Tibial nerve (tissue), 4 donors: ENCODE measurements at regions not wholly inside any gene's neighbourhood (a gene's known extent, or its start where the extent isn't known, plus 50 kb on each side); places are given as distances from the start of the nearest gene placed in this dataset.

ENCODE experiments used
- DNase-seq, 2 donors: peaks; one replicate each; pipeline ENCODE4 v3.0.0-alpha.2; 2019; ENCODE audit warnings: low spot score in 2 of 2
- H3K27ac ChIP-seq, 4 donors: fragments of 200-600 bp; sonication (generic) in 3 of 4; one replicate each; pipeline ENCODE4 v1.5.1; 2017 to 2019; ENCODE audit warnings: mild to moderate bottlenecking in 1 of 4
- H3K27me3 ChIP-seq, 2 donors: fragments of 200-600 bp; sonication (generic) in 1 of 2; one replicate each; pipeline versions ENCODE4 v1.5.1 to v1.6.0; 2017 to 2019
- H3K36me3 ChIP-seq, 3 donors: fragments of 200-600 bp; sonication (generic); one replicate each; pipeline ENCODE4 v1.5.1; 2018 to 2019
- H3K4me1 ChIP-seq, 4 donors: fragments of 200-600 bp; sonication (generic) in 3 of 4; one replicate each; pipeline ENCODE4 v1.5.1; 2017 to 2019
- H3K4me3 ChIP-seq, 4 donors: fragments of 200-600 bp; sonication (generic) in 3 of 4; one replicate each; pipeline ENCODE4 v1.5.1; 2017 to 2019; ENCODE audit warnings: mild to moderate bottlenecking in 1 of 4, moderate library complexity in 1 of 4
- H3K9me3 ChIP-seq, 4 donors: fragments of 200-600 bp; sonication (generic) in 3 of 4; one replicate each; pipeline ENCODE4 v1.5.1; 2017 to 2019
- EP300 ChIP-seq, 2 donors: sonication (generic); formaldehyde crosslinking; IDR thresholded peaks; one replicate each; pipeline ENCODE4 v1.6.1; 2017; ENCODE audit warnings: antibody characterized with exemption in 2 of 2, mild to moderate bottlenecking in 1 of 2
- POLR2A ChIP-seq, 2 donors: fragments of 450-650 bp; IDR thresholded peaks; one replicate each; pipeline ENCODE4 v1.6.1; 2017; ENCODE audit warnings: antibody characterized with exemption in 2 of 2, mild to moderate bottlenecking in 2 of 2, moderate library complexity in 2 of 2
- WGBS, 2 donors: methylation state at CpG; one replicate each; pipeline ENCODE4 v1.1.5; 2018; 5-methylcytosine and 5-hydroxymethylcytosine counted together
- TF ChIP-seq, protein P1 (sequence below), 5 experiments: fragments of 200-600 bp in 3 of 5; fragments of 450-650 bp in 2 of 5; sonication (generic) in 3 of 5; IDR thresholded peaks; one replicate each; pipeline ENCODE4 v1.5.1; 2016 to 2019; ENCODE audit warnings: antibody characterized with exemption in 5 of 5, mild to moderate bottlenecking in 3 of 5, moderate library complexity in 2 of 5

DNA sequence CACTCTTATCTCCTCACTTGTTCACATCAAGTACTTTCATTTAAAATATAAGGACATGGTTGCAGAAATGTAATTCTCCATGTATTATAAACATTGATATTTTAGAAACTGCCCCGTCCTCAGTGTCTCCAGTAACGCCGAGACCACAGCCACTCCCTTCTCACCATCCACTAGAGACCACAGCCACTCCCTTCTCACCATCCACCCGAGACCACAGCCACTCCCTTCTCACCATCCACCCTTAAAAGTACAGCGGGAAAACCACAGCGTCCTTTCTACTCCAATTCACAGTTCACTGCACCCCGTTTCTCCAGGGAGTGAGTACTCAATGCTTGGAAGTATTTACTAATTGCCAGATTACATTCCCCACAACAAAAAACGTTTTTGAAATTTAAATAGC is 1452.2 kb upstream of the ACVR2A start:
- no peak overlapping the region for H3K4me3 ChIP-seq
- no peaks in the 10 kb centered on the region for H3K4me1 ChIP-seq
- TF ChIP-seq EP300 (IDR thresholded peaks at IDR 0.05), result no peak
- TF ChIP-seq, protein P1, sequence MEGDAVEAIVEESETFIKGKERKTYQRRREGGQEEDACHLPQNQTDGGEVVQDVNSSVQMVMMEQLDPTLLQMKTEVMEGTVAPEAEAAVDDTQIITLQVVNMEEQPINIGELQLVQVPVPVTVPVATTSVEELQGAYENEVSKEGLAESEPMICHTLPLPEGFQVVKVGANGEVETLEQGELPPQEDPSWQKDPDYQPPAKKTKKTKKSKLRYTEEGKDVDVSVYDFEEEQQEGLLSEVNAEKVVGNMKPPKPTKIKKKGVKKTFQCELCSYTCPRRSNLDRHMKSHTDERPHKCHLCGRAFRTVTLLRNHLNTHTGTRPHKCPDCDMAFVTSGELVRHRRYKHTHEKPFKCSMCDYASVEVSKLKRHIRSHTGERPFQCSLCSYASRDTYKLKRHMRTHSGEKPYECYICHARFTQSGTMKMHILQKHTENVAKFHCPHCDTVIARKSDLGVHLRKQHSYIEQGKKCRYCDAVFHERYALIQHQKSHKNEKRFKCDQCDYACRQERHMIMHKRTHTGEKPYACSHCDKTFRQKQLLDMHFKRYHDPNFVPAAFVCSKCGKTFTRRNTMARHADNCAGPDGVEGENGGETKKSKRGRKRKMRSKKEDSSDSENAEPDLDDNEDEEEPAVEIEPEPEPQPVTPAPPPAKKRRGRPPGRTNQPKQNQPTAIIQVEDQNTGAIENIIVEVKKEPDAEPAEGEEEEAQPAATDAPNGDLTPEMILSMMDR (IDR thresholded peaks at IDR 0.05), result no peak
- no peak for TF ChIP-seq POLR2A (IDR thresholded peaks at IDR 0.05)
- WGBS, 2 donors, result 57 to 62% methylated on average over 8 of the region's 8 CpGs
- no peaks in the 10 kb centered on the region for H3K27me3 ChIP-seq
- H3K27ac ChIP-seq, result no peak overlapping the region
- no peak for DNase-seq
- H3K9me3 ChIP-seq, result no peaks in the 10 kb centered on the region
- no peaks in the 10 kb centered on the region for H3K36me3 ChIP-seq

DNA sequence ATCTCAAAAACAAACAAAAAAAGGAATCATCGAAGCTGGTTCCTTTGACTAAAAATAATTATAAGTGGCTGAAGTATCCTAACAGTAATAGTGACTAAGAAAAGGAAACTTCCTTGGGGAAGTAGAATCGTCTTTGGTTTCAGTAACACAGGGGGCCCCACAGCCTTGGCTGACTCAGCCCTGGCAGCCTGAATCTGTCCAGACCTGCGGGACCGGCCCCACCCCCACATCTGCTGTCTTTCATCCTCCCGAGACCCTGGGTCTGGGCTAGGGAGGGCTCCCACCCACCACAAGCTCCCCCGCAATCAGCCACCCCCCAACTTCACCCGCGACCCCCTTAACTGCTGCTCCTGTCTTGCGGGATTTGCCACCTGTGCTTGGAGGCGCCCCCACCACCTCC is 1452.6 kb upstream of the ACVR2A start:
- 69 to 83% methylated on average over 10 of the region's 10 CpGs for WGBS, 2 donors
- DNase-seq, result no peak
- no peaks in the 10 kb centered on the region for H3K36me3 ChIP-seq
- TF ChIP-seq EP300 (IDR thresholded peaks at IDR 0.05), result no peak
- TF ChIP-seq, protein P1 (IDR thresholded peaks at IDR 0.05), result no peak
- no peak overlapping the region for H3K4me3 ChIP-seq
- no peaks in the 10 kb centered on the region for H3K27me3 ChIP-seq
- no peaks in the 10 kb centered on the region for H3K4me1 ChIP-seq
- H3K9me3 ChIP-seq, result no peaks in the 10 kb centered on the region
- H3K27ac ChIP-seq, result no peak overlapping the region

DNA sequence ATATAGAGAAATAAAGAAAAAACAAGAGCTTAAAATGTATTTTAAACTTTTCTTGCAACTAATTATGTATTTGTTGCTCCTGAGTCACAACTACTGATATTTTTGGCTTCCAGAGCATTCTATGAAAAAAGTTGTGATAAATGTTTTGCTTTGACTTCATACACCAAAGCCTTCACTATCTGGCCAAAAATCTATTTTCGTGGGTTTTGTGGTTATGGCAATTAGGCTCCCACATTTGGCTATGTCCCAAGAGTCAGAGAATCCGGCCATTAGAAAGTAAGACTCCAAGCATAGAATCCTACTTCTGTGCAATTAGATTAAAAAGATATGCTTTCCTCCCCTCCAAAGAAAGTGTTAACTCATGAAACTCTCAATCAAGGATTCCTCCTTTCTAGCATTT is 1456.1 kb upstream of the ACVR2A start:
- H3K9me3 ChIP-seq, result no peaks in the 10 kb centered on the region
- peaks cover 0 to 4% (median 0%) of the 10 kb centered on the region in 4 donors for H3K4me1 ChIP-seq
- DNase-seq, result no peak
- WGBS, 2 donors, result 33 to 40% methylated on average over 2 of the region's 2 CpGs
- no peaks in the 10 kb centered on the region for H3K36me3 ChIP-seq
- H3K27me3 ChIP-seq, result no peaks in the 10 kb centered on the region
- no peak overlapping the region for H3K4me3 ChIP-seq
- no peak overlapping the region for H3K27ac ChIP-seq
- no peak for TF ChIP-seq EP300 (IDR thresholded peaks at IDR 0.05)
- TF ChIP-seq POLR2A (IDR thresholded peaks at IDR 0.05), result no peak
- TF ChIP-seq, protein P1 (IDR thresholded peaks at IDR 0.05), result no peak

DNA sequence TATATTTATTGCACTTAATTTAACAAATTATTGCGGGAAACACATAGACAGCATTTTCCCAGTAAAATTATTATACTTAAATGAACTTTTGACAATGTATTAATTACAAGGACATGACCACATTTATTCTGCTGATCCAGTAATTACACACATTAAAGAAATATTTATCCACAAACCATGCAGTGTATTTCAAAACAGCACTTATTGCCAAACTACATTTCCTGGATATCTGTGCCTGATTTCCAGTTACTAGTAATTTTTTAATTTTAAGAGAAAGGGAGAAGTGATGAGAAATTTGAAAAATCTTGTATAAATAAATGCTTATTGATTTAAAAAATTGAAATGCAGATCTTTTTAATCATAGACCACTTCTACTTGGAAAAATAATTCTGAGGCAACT is 1458.7 kb upstream of the ACVR2A start:
- WGBS, 2 donors, result 91 to 96% methylated on average over 1 of the region's 1 CpG
- no peak for TF ChIP-seq EP300 (IDR thresholded peaks at IDR 0.05)
- no peak for TF ChIP-seq POLR2A (IDR thresholded peaks at IDR 0.05)
- TF ChIP-seq, protein P1 (IDR thresholded peaks at IDR 0.05), result no peak
- H3K9me3 ChIP-seq, result no peaks in the 10 kb centered on the region

DNA sequence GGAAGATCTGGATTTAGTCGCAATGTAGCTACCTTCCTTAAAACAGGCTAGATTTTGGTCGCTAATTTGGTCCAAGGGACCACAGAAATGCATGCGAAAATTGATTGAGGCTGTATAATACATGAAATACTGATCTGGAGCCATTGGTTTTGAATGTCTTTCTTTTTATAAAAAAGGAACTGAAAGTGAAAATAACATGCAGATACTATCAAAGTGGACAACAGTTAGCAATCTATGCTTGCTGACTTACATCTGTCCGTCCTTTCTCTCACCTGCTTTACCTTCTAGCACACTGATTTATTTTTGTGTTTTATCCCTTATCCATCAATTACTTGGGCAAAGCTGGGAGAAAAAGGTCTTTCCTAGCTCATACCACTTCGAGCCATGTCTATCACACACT is 1459.8 kb upstream of the ACVR2A start:
- DNase-seq, result no peak
- WGBS, 2 donors, result 88 to 89% methylated on average over 5 of the region's 5 CpGs
- TF ChIP-seq EP300 (IDR thresholded peaks at IDR 0.05) (no peak), POLR2A (IDR thresholded peaks at IDR 0.05) (no peak)
- TF ChIP-seq, protein P1 (IDR thresholded peaks at IDR 0.05), result no peak
- Histone ChIP-seq H3K9me3 (no peaks in the 10 kb centered on the region), H3K36me3 (no peaks in the 10 kb centered on the region), H3K4me1 (peaks cover 0 to 4% (median 0%) of the 10 kb centered on the region in 4 donors), H3K27ac (no peak overlapping the region), H3K4me3 (no peak overlapping the region), H3K27me3 (no peaks in the 10 kb centered on the region)

More for the DNA sequence above, 1458.7 kb upstream of the ACVR2A start:
- no peak for DNase-seq
- Histone ChIP-seq H3K36me3 (no peaks in the 10 kb centered on the region), H3K4me3 (no peak overlapping the region), H3K4me1 (peaks cover 0 to 4% (median 0%) of the 10 kb centered on the region in 4 donors), H3K27ac (no peak overlapping the region), H3K27me3 (no peaks in the 10 kb centered on the region)
